ENCODE measurements at regions not wholly inside any gene's neighbourhood (a gene's known extent, or its start where the extent isn't known, plus 50 kb on each side); places are given as distances from the start of the nearest gene placed in this dataset.

- no peaks in the 10 kb centered on the region for H3K79me2 ChIP-seq (ENCODE audit: control insufficient read depth, insufficient read depth, low read length)
- no peaks in the 10 kb centered on the region for H3K36me3 ChIP-seq (ENCODE audit: control insufficient read depth in 2 of 2, extremely low read depth in 1 of 2, insufficient read depth in 2 of 2, low read length in 2 of 2)
- H3K9me3 ChIP-seq (replicated peaks; ENCODE audit: control insufficient read depth, insufficient read depth, low read length): no peaks in the 10 kb centered on the region
- H2AFZ ChIP-seq (ENCODE audit: low read depth, low read length): no peak overlapping the region
- ChIA-PET POLR2A (no interaction called here), CTCF (no interaction called here)
- dilution Hi-C loops (cut with MboI; ENCODE audit: extremely low pct_ligation_motif_present, low sequenced_read_pairs) (no loop called here), intact Hi-C loops (cut with micrococcal nuclease) (loop anchor here (10.0 kb wide), 1 partner anchor 232 kb away; no protein-coding TSS in a partner anchor)
- FAIRE-seq: no peak
- no peak for DNase-seq (ENCODE audit: low read depth, low spot score)
- no peak overlapping the region for H3K9ac ChIP-seq (replicated peaks; ENCODE audit: extremely low read depth, insufficient read depth, low read length)
- peak overlapping the region; percentile 67 for H3K27ac ChIP-seq (ENCODE audit: insufficient read depth, low read depth, low read length)
- H4K20me1 ChIP-seq (replicated peaks; ENCODE audit: control insufficient read depth, extremely low read depth, insufficient read depth, low read length): no peaks in the 10 kb centered on the region
- peaks cover 25% of the 10 kb centered on the region for H3K4me1 ChIP-seq (ENCODE audit: control insufficient read depth, extremely low read depth, insufficient read depth, low read length)
- H3K4me3 ChIP-seq (replicated peaks in 1 of 3; ENCODE audit: insufficient read depth in 1 of 3, low read depth in 1 of 3, low read length in 3 of 3): no peak overlapping the region
- TF ChIP-seq CTCF (IDR thresholded peaks at IDR 0.05; ENCODE audit: extremely low read depth in 1 of 2, insufficient read depth in 1 of 2, low read depth in 1 of 2, low read length in 2 of 2) (no peak), MAX (IDR thresholded peaks at IDR 0.05; ENCODE audit: insufficient read depth, insufficient read length) (no peak), POLR2AphosphoS5 (IDR thresholded peaks at IDR 0.05; ENCODE audit: insufficient read depth, low read depth, low read length) (no peak), GATA2 (IDR thresholded peaks at IDR 0.05; ENCODE audit: insufficient read depth, insufficient read length, low read depth, low read length) (no peak), MYC (IDR thresholded peaks at IDR 0.05; ENCODE audit: low read depth, low read length) (no peak), EZH2 (IDR thresholded peaks at IDR 0.05; ENCODE audit: borderline replicate concordance, low read depth, low read length, severe bottlenecking) (no peak), FOS (IDR thresholded peaks at IDR 0.05; ENCODE audit: borderline replicate concordance, insufficient read depth, low read length) (no peak), POLR2A (IDR thresholded peaks at IDR 0.05; ENCODE audit: low read depth, low read length) (no peak), JUN (IDR thresholded peaks at IDR 0.05; ENCODE audit: borderline replicate concordance, insufficient read depth, insufficient read length, low read depth) (no peak)
- no peaks in the 10 kb centered on the region for H3K27me3 ChIP-seq (ENCODE audit: control insufficient read depth in 2 of 2, insufficient read depth in 2 of 2, low read length in 2 of 2)
- no peaks in the 10 kb centered on the region for H3K9me1 ChIP-seq (replicated peaks; ENCODE audit: control insufficient read depth, extremely low read depth, insufficient read depth, low read length)
- no TSS peak for BruUV-seq (replicated peaks)
- H3K4me2 ChIP-seq (ENCODE audit: insufficient read depth, low read length): no peak overlapping the region
Measured at GRCh38 chr4:145387079-145387478, 94.6 kb upstream of the SMAD1 start.

All from endothelial cell of umbilical vein (primary cell).